ENCODE measurements at regions not wholly inside any gene's neighbourhood (a gene's known extent, or its start where the extent isn't known, plus 50 kb on each side); places are given as distances from the start of the nearest gene placed in this dataset.

DNA sequence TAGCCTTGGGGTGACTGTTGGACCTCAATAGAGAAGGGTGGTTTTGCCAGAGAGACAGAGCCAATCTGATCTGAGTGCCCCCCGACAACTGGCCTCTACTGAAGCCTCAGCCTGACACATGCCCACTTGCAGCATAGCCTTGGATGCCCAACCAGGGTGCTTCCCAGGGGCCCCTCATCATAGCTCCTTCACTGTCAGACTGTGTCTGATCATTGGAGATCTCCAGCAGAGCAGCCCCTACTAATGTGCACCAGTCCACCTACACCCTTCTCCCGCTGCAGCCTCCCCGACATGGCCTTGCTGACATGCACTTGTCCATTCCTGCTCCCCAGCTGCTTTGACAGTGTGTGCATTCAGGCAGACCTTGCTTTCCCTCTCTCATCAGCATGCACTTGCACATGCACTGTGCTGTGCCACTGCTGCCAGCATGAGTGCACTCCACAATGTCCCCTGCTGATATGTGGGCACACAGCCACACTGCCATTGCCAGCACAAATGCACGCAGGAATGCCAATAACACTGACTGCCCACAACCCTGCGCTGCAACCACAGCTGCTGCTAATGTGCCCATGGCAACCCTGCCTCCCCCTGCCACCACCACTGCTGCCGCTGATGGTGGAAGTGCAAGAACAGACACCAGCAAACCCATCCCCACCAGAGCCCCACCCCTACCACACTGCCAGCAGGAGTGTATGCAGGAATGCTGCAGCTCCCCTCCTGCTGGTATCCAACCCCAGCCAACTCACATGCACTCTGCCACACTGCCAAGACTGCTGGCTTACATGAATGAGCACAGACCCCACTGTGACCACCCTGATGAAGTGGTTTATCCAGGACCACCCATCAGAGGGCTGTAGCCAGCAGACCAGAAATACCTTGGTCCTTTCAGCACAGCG, 68.1 kb upstream of the ZMAT1 start:
- no peak for TF ChIP-seq SREBF2 (IDR thresholded peaks at IDR 0.05; ENCODE audit: low read length)
- TF ChIP-seq FOXM1 (IDR thresholded peaks at IDR 0.05; ENCODE audit: low read depth, low read length), result no peak
- no peak for TF ChIP-seq CTCF (IDR thresholded peaks at IDR 0.05 in 2 of 3, conservative IDR thresholded peaks at IDR 0.05 in 1 of 3; ENCODE audit: control insufficient read depth in 2 of 3, extremely low read depth in 1 of 3, insufficient read depth in 1 of 3, low read depth in 3 of 3, low read length in 3 of 3)
- no peak for TF ChIP-seq RAD21 (IDR thresholded peaks at IDR 0.05; ENCODE audit: insufficient read depth, low read depth, low read length)
- TF ChIP-seq EZH2 (IDR thresholded peaks at IDR 0.05; ENCODE audit: borderline replicate concordance, control insufficient read depth, low read depth, low read length), result no peak
- no peak for TF ChIP-seq LARP7 (IDR thresholded peaks at IDR 0.05)
- no peak for TF ChIP-seq GABPA (IDR thresholded peaks at IDR 0.05; ENCODE audit: low read depth)
- no peak for TF ChIP-seq STAT1 (conservative IDR thresholded peaks at IDR 0.05)
- TF ChIP-seq POLR2AphosphoS5 (IDR thresholded peaks at IDR 0.05; ENCODE audit: low read length), result no peak
- no peak for TF ChIP-seq PKNOX1 (IDR thresholded peaks at IDR 0.05)
- TF ChIP-seq USF2 (IDR thresholded peaks at IDR 0.05; ENCODE audit: borderline replicate concordance, low read depth, low read length), result no peak
- TF ChIP-seq CREB1 (IDR thresholded peaks at IDR 0.05; ENCODE audit: low read depth), result no peak
- no peak for TF ChIP-seq JUNB (IDR thresholded peaks at IDR 0.05)
- TF ChIP-seq HCFC1 (IDR thresholded peaks at IDR 0.05; ENCODE audit: low read length), result no peak
